ENCODE measurements at regions not wholly inside any gene's neighbourhood (a gene's known extent, or its start where the extent isn't known, plus 50 kb on each side); places are given as distances from the start of the nearest gene placed in this dataset.

DNA sequence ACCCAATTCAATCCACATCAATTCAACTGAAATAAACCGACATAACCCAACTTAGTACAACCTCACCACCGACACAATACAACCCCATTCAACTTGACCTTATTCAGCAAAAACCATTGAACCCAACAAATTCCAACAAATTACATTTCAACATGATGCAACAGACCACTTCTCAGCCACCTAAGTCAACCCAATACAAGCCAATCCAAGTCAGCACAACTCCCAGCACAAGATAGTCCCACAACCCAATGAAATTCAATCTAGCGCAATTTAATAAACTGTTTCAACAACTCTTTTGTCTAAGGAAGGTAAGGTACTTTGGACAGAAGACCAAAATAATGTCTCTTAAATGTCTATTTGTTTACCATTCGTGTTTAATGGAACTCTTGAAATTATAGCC is 226.0 kb downstream of the MIAT start:
- no peaks in the 10 kb centered on the region for H3F3A ChIP-seq (ENCODE audit: insufficient read depth, low read length)
- no peaks in the 10 kb centered on the region for H4K20me1 ChIP-seq (ENCODE audit: insufficient read depth, low read length)
- H3K4me1 ChIP-seq (ENCODE audit: insufficient read depth, low read length, severe bottlenecking) = no peaks in the 10 kb centered on the region
- H3K27ac ChIP-seq (ENCODE audit: low read depth, low read length, poor library complexity, severe bottlenecking) = no peak overlapping the region
- H3K36me3 ChIP-seq (ENCODE audit: insufficient read depth, low read length) = no peaks in the 10 kb centered on the region
- H3K4me3 ChIP-seq (ENCODE audit: low read depth, low read length, poor library complexity, severe bottlenecking) = no peak overlapping the region
- H3K9me2 ChIP-seq (ENCODE audit: low read depth, low read length) = no peaks in the 10 kb centered on the region
- no peaks in the 10 kb centered on the region for H3K79me2 ChIP-seq (ENCODE audit: insufficient read depth, low read length)
- TF ChIP-seq, protein P1, sequence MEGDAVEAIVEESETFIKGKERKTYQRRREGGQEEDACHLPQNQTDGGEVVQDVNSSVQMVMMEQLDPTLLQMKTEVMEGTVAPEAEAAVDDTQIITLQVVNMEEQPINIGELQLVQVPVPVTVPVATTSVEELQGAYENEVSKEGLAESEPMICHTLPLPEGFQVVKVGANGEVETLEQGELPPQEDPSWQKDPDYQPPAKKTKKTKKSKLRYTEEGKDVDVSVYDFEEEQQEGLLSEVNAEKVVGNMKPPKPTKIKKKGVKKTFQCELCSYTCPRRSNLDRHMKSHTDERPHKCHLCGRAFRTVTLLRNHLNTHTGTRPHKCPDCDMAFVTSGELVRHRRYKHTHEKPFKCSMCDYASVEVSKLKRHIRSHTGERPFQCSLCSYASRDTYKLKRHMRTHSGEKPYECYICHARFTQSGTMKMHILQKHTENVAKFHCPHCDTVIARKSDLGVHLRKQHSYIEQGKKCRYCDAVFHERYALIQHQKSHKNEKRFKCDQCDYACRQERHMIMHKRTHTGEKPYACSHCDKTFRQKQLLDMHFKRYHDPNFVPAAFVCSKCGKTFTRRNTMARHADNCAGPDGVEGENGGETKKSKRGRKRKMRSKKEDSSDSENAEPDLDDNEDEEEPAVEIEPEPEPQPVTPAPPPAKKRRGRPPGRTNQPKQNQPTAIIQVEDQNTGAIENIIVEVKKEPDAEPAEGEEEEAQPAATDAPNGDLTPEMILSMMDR (IDR thresholded peaks at IDR 0.05; ENCODE audit: low read length) = no peak
- no peak for TF ChIP-seq EZH2 (IDR thresholded peaks at IDR 0.05; ENCODE audit: borderline replicate concordance, low read length)
- no peaks in the 10 kb centered on the region for H3K27me3 ChIP-seq (ENCODE audit: insufficient read depth, low read length)
- H3K9ac ChIP-seq (ENCODE audit: low read length) = no peak overlapping the region
- H3K4me2 ChIP-seq (ENCODE audit: low read length) = no peak overlapping the region
- H2AFZ ChIP-seq (ENCODE audit: low read length) = no peak overlapping the region
- H3K9me3 ChIP-seq (ENCODE audit: low read length) = no peaks in the 10 kb centered on the region

DNA sequence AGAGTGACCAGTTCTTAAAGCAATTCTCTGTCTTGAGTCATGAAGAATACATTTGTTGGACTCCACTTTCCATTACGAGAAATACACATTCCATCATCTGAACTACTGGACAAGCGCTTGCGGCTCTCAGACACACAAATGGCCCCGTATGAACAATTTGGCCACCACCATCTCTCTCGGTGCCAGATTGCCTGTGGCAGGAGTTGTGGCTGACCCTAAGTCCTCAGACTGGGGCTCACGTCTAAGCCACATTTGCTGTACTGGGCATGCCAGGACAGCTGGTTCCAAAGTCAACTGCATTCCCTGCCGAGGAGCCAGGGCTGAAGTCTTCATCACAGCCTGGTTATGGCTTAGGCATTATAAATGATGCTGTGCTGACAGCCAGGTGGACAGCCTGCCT is 227.5 kb downstream of the MIAT start:
- TF ChIP-seq EZH2 (IDR thresholded peaks at IDR 0.05; ENCODE audit: borderline replicate concordance, low read length) = no peak
- TF ChIP-seq, protein P1 (IDR thresholded peaks at IDR 0.05; ENCODE audit: low read length) = no peak
- Histone ChIP-seq H3K4me2 (ENCODE audit: low read length) (no peak overlapping the region), H3K4me3 (ENCODE audit: low read depth, low read length, poor library complexity, severe bottlenecking) (no peak overlapping the region)

DNA sequence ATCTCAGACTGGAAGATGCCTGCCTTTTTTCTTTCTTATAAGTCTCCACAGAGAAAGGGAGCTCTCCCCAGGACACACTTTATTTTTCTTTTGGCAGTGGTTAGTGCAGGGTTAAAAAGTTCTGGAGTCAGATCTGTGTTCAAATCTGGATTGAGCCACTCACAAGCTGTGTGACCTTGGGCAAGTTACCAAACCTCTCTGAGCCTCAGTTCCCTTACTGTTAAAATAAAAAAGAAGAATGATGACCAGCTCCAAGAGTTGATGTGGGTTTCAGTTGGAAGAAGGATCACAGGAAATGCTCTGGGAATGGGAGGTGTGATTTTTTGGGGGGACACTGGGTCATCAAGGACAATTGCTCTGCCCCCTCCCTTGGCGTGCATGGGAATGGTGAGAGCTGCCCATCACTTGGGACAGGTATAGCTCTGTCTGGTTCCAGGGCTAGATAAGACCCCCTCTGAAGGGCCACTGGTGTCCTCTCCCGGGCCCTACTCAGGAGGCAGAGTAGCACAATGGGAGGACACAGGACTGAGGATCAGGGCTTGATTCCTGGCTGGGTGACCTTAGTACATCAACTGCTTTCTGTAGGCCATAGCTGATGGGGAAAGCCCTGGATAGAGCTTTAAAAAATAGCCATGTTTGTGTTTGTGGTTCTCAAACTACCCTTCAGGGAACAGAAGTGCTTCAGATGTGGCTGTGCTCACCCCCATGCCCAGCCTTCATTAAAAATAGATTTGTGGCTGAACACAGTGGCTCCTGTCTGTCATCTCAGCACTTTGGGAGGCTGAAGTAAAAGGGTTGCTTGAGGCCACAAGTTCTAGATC is 228.3 kb downstream of the MIAT start:
- TF ChIP-seq, protein P1 (IDR thresholded peaks at IDR 0.05; ENCODE audit: low read length) = no peak
- TF ChIP-seq EZH2 (IDR thresholded peaks at IDR 0.05; ENCODE audit: borderline replicate concordance, low read length) = no peak
- no peaks in the 10 kb centered on the region for H3K79me2 ChIP-seq (ENCODE audit: insufficient read depth, low read length)
- H2AFZ ChIP-seq (ENCODE audit: low read length) = no peak overlapping the region
- H3K9ac ChIP-seq (ENCODE audit: low read length) = no peak overlapping the region
- no peak overlapping the region for H3K4me2 ChIP-seq (ENCODE audit: low read length)
- H3K27ac ChIP-seq (ENCODE audit: low read depth, low read length, poor library complexity, severe bottlenecking) = no peak overlapping the region
- H3K4me3 ChIP-seq (ENCODE audit: low read depth, low read length, poor library complexity, severe bottlenecking) = no peak overlapping the region
- no peaks in the 10 kb centered on the region for H3K36me3 ChIP-seq (ENCODE audit: insufficient read depth, low read length)
- no peaks in the 10 kb centered on the region for H3F3A ChIP-seq (ENCODE audit: insufficient read depth, low read length)
- H3K9me2 ChIP-seq (ENCODE audit: low read depth, low read length) = no peaks in the 10 kb centered on the region
- no peaks in the 10 kb centered on the region for H3K4me1 ChIP-seq (ENCODE audit: insufficient read depth, low read length, severe bottlenecking)
- H3K9me3 ChIP-seq (ENCODE audit: low read length) = no peaks in the 10 kb centered on the region
- no peaks in the 10 kb centered on the region for H4K20me1 ChIP-seq (ENCODE audit: insufficient read depth, low read length)
- H3K27me3 ChIP-seq (ENCODE audit: insufficient read depth, low read length) = no peaks in the 10 kb centered on the region

More for the DNA sequence above, 227.5 kb downstream of the MIAT start:
- Histone ChIP-seq H2AFZ (ENCODE audit: low read length) (no peak overlapping the region), H3K27ac (ENCODE audit: low read depth, low read length, poor library complexity, severe bottlenecking) (no peak overlapping the region), H3K9ac (ENCODE audit: low read length) (no peak overlapping the region), H4K20me1 (ENCODE audit: insufficient read depth, low read length) (no peaks in the 10 kb centered on the region), H3K9me2 (ENCODE audit: low read depth, low read length) (no peaks in the 10 kb centered on the region), H3F3A (ENCODE audit: insufficient read depth, low read length) (no peaks in the 10 kb centered on the region), H3K4me1 (ENCODE audit: insufficient read depth, low read length, severe bottlenecking) (no peaks in the 10 kb centered on the region), H3K27me3 (ENCODE audit: insufficient read depth, low read length) (no peaks in the 10 kb centered on the region), H3K9me3 (ENCODE audit: low read length) (no peaks in the 10 kb centered on the region), H3K79me2 (ENCODE audit: insufficient read depth, low read length) (no peaks in the 10 kb centered on the region), H3K36me3 (ENCODE audit: insufficient read depth, low read length) (no peaks in the 10 kb centered on the region)

Measured in OCI-LY1 (cell line).